ENCODE measurements at regions not wholly inside any gene's neighbourhood (a gene's known extent, or its start where the extent isn't known, plus 50 kb on each side); places are given as distances from the start of the nearest gene placed in this dataset.

DNA sequence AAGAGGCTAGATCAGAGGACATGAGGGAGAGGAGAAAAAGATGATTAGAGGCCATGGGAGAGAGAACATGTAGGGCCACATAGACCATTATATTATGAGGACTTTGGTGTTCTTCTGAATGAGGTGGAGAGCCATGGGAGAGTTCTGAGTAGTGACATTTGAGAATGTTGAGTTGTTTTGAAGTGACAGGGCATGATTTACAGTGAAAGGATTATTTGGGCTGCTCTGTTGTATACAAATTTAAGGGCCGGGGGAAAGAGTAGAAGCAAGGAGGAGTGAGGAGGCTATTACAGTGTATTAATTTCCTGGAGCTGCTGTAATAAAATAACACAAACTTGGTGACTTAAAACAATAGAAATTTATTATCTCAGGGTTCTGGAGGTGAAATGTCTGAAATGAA, 102.5 kb upstream of the RGS4 start:
- DNase-seq (ENCODE audit: low read depth) = no peak

DNA sequence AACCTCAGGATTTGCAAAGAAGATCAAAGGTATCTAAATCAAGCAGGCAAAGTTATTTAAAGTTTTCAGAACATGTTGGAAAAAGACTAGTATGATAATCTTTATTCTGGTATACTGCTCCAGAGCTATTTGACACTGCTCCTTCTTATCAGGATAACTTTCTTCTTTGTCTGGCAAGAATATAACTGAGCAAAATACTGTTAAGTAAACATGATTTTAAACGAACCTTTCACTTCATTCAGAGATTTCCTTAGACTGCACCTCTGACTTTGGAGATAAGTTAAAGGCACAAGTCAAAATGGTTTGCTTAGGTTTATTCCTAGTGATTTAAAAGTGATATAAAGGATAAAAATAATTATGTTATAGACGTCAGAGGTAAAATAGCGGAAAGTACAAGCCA, 103.9 kb upstream of the CCDC190 start:
- no peak for DNase-seq (ENCODE audit: low read depth)

DNA sequence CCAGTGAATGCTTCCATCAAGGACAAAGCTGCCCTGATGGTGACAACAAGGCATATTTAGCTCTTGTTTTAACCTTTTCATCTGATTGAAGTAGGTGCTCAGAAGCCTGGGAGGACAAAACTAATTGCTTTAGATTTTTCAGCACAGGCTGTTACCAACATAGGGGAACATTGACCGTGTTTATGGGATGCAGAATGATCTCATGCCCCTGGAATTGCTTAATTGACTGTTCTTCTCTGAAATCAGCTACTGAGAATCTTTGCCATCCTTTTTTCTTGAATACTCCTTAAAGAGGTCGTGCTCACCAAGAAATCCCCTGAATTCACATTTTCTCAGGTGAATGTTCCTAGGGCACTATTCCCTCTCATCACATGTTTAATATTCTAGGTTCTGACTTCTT, 95.9 kb upstream of the CCDC190 start:
- no peak for DNase-seq (ENCODE audit: low read depth)

DNA sequence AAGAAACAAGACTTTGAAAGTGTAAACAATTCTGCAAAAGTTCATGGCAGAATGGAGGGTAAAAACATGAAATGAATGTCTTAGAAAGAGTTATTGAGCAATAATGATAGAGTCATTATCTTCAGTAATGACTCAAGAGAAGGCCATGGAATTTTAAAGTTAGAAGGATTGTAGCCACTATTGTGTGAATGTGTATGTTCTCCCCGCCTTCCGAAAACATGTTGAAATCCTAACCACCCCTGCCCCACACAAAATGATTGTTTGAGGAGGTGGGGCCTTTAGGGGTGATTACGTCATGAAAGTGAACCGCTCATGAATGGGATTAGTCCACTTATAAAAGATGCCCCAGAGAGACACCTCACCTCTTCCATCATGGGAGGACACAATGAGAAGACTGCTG, 93.8 kb upstream of the CCDC190 start:
- no peak for DNase-seq (ENCODE audit: low read depth)

DNA sequence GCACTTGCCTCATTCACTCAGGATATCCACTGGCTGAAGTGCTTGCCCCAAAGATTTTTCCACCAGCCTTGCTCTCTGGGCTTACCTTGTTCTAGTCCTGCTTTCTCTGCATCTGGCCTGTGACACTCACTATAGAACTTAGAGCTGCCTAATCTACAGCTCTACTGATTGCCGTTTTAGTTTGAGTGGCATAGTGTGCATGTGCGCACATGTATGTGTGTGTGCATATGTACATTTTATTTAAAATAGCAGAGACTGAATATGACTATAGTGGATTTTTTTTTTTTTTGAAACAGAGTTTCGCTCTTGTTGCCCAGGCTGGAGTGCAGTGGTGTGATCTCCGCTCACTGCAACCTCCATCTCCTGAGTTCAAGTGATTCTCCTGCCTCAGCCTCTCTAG, 92.0 kb upstream of the CCDC190 start:
- no peak for DNase-seq (ENCODE audit: low read depth)

DNA sequence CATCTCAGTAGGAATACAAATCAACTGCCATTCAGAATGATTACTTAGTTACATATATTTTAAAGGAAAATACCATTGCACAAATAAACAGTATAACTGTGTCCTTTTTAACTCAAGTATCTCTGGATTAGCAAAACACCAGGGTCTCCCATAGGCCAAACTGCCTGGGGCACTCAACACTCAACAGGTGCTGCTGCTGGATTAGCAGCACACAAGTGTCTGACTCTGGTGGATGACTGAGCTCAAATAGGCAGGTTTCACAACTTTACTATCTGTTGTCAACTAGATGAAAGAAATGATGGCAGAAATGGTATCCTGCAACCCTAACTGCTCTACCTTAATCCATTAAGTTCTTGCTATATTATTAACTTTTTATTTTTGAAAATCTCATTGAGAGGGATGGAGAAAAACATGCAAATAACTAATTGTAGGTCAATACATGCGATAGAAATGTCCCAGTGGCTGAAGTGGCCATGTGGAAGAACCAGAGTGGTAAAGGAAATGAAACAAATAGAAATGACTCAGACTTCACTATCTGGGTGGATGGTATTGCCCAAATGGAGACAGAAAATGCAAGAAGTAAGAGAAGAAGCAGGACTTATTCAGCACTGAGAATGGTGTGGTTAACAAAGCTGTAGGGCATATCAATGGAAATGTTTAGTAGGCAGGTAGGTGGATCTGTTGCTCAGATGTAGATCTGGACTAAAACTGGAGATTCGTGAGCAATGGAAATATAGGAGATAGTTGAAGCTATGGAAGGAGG, 90.8 kb upstream of the CCDC190 start:
- DNase-seq (ENCODE audit: low read depth) = peak; percentile 34

DNA sequence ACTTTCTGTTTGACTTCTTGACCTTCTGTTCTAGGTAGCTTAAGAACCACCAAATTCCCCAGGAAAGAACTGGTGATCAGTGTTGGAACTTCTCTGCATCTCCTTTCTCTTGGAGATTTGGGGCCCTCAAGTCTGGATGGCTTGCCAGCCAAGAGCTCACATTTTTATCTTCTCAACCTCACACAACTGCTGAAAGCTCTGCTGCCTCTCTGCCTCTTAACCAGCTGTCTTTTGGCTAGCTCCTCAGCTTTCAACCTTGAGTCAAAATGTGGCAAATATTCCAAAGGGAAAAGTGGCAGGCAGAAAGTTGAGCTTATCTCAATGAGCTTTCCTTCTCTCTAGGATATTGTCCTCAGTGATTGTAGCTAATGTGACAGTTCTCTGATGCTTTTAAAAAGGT, 89.2 kb upstream of the CCDC190 start:
- peak; percentile 70 for DNase-seq (ENCODE audit: low read depth)

DNA sequence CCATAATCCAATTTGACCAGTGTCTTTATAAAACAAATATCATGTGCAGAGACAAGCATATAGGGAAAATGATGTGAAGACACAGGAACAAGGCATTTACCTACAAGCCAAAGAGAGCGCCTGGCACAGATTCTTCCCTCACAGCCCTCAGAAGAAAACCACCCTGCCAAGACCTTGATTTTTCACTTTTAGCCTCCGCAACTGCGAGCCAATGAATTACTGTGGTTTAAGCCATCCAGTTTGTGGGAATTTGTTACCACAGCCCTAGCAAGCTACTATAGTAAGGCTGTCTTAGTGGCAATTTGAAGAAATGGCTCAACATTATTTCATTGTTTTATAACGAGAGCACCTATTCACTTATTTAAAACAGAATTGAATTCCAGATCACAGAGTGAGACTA, 85.7 kb upstream of the CCDC190 start:
- peak; percentile 76 for DNase-seq (ENCODE audit: low read depth)

DNA sequence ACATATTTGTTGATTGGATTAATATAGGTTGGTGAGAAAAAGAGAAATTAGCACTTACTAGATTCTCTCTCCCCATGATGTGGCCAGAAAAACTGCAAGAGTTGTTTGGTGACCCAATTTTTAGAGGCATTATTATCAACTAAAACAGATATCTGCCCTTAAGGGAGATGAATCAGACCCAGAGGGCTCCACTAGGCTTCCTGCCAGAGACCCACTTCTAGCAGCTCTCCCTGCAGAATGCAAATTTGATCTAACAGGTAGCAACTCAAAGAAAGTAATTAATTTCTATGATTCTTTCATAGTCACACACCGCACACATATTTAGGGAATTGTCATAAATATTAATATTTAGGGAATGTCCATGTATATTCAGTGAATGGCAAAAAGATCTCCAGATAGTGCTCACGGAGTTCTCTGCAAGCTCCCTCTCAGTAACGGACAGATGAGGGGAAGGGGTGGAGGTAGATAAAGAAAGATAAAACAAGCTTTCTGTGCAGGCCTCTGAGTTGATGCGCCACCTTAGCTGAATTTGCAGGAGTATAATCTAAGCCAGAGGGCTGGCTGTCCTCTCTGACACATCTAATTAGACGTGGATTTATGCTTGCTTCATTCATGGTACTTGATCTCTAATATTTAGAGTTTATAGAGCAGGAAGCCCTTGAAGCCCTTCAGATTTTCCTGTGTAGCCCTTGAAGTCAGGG, 84.1 kb upstream of the CCDC190 start:
- no peak for DNase-seq (ENCODE audit: low read depth)

DNA sequence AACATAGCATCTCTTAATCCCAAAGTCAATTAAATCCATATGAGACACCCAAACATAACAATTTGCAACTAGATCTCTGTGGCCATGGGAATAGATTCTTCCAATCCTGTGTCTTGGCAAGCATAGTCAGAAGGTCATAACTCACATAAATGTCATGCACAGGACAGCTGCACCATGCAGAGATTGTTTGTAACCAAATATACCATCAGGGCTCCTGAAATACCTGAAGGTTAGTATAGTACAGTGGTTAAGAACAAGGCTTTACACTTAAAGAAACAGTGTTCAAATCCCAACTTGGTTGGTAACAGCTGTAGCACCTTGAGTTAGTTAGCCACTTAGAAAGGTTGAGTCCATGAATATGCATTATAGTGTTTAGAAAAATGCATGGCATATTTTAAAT, 82.6 kb upstream of the CCDC190 start:
- DNase-seq (ENCODE audit: low read depth) = peak; percentile 87

DNA sequence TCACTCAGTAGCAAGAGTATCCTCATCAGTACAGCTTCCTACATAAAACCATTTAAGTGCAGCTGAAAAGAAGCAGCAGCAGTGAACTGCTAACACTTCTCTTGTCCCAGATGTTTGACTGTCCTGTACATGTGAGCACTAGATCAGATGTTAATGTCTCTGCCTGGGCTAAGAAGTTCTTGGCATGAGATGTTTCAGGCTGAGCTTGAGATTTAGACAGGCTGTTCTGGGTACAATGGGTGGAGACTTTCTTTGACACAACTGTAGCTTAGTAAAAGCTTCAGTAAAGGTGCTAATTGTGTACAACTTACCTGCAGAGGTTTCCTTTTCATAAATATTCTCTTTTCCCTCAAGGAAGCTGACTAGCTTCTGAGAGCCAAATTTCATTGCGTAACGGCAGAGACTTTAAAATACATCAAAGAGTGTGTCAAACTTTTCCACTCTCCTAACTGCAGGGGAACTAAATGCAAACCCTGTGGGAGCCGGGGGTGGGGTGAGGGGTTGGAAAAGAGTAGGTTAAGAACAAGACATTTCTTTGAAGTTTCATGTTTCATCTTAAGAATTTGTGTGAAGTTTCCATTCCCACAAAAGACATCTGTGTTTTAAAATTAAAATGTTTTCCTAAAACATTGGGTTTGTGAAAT, 82.1 kb upstream of the CCDC190 start:
- DNase-seq (ENCODE audit: low read depth) = peak; percentile 42

DNA sequence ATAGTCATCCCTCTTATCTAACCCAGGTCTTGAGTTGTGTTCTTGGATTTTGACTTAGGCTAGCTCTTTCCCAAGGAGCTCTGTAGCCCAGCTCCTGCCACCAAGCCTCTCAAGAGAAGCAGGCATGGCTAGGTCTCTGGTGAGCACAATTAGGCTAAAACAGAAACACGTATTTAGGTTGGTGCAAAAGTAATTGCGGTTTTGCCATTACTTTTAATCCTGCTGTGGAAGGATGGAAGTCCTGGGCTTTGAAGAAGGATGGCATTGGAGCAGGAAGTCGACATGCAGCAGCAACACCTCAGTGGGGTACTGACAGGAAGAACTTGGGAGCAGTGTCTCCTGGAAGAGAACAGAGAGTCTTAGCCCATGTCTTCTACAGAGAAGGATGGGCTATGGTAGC, 80.0 kb upstream of the CCDC190 start:
- no peak for DNase-seq (ENCODE audit: low read depth)

DNA sequence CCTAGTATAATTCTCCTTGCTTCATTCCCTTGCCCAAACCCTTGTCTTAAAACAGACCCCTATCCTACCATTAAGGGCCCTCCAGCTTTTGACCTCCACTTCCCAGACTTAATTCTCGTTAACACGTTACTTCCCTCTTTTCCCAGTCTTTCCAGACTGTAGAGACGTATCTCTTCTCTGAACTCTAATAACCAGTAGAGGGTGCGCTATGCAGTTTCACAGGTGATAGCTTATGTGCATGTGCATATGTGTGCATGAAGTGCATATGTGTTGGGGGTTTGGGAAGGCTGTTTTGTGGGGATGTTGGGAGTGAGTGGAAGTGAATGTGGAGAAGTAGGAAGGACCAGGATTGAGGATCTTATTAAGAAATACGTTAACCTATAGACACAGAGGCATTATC, 78.1 kb upstream of the CCDC190 start:
- DNase-seq (ENCODE audit: low read depth) = no peak

DNA sequence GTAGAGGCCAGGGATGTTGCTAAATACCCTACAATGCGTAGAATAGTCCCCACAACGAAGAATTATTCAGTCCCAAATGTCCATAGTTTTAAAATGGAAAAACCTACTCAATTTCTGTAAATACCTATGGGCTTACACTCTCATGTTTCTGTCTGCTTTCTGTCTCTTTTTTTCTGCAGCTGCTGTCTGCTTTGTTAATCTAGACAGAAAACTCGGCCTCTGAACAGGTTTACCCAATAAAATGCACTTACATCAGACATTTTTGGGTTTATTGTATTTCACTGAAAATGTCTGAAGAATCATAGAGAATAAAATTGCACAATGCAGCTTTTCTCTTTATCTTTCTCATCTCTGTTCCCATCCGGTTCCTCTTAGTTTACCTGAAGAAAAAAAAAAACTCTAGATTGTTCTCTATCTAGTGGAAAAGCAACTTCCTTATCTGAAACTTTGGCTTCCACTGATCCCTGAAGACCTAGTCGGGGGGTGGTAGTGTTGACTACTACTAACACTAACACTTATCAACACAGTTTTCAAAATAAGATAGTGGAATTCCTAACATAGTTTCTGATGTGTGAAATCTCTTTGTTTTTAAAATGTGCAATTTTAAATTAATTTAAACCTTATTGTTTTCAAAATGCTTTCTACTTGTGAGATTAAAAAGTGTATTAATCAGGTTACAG, 76.9 kb upstream of the CCDC190 start:
- peak; percentile 30 for DNase-seq (ENCODE audit: low read depth)

DNA sequence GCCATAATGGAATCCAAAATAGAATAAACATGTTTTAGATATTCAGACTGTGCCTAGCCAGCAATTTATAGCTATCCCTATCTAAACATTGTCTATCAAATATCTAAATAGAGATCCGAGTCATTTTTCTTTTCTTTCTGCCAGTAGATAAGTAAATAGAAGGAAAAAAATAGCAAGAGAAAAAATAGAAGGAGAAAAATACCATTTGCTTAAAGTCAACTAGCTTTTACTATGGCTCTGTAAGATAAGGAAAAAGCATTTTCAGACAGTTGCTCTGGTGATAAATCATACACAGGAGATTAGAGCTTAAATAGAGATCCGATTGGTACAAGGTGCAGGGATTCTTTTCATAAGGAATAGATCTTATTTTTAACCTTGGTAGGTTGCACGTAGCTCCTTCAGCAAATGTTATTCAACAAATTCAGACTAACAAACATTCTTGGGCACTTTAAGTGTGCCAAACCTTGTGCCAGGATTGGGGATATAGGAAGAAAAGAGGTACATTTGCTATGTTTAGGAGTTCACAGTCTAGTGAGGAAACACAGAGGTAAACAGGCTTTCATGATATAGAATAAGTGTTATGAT, 70.1 kb upstream of the CCDC190 start:
- no peak for DNase-seq (ENCODE audit: low read depth)

DNA sequence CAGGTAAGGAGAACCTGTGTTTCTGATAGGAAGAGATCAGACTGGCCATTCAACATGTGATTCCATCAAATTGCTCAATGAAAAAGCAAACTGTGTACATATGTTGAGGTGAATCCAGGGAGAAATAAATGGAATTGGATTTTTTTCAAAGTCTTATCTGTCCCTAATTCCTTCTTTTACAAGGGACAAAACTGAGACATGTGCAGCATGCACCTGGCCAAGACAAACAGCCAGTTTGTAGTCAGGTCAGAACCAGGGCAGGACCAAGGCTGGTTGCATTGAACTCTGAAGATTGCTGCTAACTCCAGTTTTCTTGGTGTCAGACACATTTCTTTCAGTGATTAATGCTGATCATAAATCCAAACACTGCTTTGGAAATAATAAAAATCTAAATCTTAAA, 69.6 kb upstream of the CCDC190 start:
- DNase-seq (ENCODE audit: low read depth) = no peak

DNA sequence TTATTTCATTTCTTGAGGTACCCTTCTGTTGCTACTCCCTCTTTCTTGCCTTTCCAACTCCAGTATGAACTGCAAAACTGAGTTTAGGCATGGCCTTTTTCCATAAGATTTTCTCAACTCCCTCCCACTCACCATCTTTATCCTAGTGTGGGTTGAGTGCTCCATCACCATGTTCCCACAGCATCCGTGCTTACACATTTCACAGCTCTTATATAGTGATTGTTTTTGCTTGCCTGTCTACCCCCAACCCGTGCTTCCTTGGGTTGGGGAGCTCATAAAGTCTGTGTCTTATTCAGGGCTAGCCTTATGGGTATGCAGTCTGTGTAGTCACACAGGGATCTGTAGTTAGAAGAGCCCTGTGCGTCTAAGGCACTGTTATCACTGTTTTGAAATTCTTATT, 68.2 kb upstream of the CCDC190 start:
- no peak for DNase-seq (ENCODE audit: low read depth)

DNA sequence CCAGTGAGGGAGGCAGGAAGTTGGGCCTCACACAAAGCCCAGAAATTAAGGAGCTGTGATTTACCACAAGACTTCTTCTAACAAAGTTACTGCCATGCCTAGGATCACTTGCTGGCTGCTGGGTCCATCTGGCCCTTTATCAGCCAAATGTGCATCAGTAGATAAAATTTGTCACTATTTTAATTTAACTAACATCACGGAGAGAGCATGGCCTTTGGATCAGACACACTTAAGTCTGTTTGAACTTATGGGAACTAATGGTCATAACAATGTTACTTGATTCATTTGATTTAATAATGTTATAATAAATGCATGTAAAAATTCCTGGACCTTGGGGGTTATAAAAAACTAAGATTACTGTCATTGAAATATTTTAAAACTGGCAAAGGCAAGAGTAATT, 67.2 kb upstream of the CCDC190 start:
- DNase-seq (ENCODE audit: low read depth) = no peak

DNA sequence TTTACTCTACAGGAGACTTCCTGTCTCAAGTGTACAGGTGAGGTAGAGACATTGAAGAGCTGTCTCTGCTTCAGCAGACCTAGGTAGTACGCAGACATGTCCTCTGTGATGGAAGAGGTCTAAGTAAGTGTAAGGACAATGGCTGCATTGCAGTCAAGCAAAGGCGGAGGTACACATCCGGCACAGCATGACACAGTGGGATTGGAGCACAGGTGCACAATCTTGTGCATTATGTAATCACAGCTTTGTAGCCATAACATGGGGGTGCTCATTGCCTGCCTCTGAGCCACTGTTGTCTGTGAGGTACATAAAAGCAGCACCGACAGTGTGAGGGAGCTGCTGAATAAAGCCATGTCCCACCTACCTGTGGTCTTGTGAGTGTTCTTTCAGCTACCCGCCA, 66.4 kb upstream of the CCDC190 start:
- no peak for DNase-seq (ENCODE audit: low read depth)

DNA sequence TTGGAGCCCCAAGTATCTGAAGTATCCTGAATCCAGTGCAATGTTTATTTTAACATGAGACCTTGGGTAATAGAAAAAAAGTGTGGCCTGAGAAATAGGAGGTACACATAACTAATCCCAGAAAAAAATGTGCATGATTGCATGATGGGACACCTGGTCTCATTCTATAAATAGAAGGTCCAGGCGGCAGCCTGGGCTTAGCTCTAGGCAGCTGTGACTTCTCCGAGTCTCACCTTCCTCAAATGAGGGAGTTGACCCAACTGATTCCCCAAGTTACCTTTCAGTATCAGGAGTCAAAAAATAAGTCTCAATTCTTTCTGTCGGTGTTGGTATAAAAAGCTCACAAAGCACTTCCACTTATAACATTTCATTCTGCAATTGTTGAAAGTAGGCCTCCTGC, 65.9 kb upstream of the CCDC190 start:
- DNase-seq (ENCODE audit: low read depth) = no peak

DNA sequence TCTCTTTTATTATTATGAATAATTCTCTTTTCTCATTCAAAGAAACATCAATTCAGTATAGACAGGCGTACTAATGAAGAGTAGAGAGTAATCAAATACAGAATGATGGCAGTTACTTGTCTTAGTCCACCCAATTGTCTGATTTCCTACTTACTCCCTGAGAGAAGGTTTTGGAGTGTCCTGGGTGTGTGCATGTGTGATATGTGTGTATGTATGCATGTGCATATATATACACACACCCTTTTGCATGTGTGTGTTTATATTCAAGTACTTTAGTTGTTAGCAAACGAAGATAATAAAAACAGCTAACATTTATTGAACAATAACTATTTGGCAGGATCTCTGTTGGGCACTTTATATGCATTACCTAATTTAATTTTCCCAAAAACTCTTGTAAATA, 63.2 kb upstream of the CCDC190 start:
- DNase-seq (ENCODE audit: low read depth) = no peak

DNA sequence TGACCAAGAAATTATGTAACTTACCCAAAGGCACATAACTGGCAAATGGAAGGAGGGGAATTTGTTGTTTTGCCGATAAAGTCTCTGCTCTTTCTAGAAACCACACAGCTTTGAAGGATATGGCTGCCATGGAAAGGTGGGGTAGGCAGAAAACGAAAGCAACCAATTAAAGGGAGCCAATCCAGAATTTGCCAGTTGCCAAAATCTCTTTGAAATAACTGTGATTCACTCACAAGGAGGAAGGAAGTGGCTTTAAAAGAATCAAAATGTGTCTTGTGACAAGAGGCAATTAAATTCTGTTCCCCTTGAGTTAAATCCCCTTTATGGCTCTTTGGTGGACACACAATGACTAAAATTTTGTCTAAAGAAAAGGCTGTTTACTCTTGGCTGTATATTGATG, 61.2 kb upstream of the CCDC190 start:
- no peak for DNase-seq (ENCODE audit: low read depth)

Data from myocyte (in vitro differentiated cells).